HG02870 (cell line): ENCODE measurements at regions not wholly inside any gene's neighbourhood (a gene's known extent, or its start where the extent isn't known, plus 50 kb on each side); places are given as distances from the start of the nearest gene placed in this dataset.
"Not testable (repeated sequence)": the region's sequence is repeated elsewhere in the genome, so short reads cannot be mapped to it uniquely, and the experiment has no call there.

Experiments used
- ATAC-seq: cut with Tn5 transposase; IDR thresholded peaks from one replicate; pipeline ENCODE4 v1.9.1; 2021; ENCODE audit warnings: mild to moderate bottlenecking, moderate library complexity; ENCODE audit not compliant: unreplicated experiment

- peak; percentile 91 for ATAC-seq
Observed at GRCh38 chr11:26891501-26891900, 102.4 kb upstream of the FIBIN start.

GRCh38 chr11:26896719-26897118 is 97.2 kb upstream of the FIBIN start:
- ATAC-seq: no peak

- ATAC-seq: no peak
Observed at GRCh38 chr11:26898799-26899198, 95.1 kb upstream of the FIBIN start.

GRCh38 chr11:26901162-26901561 is 92.8 kb upstream of the FIBIN start:
- no peak for ATAC-seq

GRCh38 chr11:26904132-26904531 is 89.8 kb upstream of the FIBIN start:
- no peak for ATAC-seq

DNA sequence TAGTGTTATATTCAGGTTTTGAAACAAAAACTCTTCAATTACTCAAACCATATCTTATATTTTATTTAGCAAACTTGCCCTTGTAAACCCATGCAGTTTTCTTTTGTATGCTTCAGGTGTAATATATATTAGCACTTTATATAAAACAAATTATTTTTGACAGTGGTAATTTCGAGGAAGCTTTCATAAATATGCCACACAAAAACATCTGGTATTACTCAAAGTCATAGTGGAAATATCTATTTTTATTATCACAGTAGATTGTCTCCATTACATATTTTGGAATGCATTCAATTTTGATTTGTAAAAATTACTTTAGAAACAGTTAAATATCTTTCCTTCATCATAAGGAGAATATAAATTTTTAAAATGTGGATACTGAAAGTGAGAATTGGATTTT is 89.1 kb upstream of the FIBIN start:
- no peak for ATAC-seq

- ATAC-seq: no peak
Observed at GRCh38 chr11:26905368-26905767, 88.5 kb upstream of the FIBIN start.

- ATAC-seq: no peak
Observed at GRCh38 chr11:26909515-26909914, 84.4 kb upstream of the FIBIN start.

DNA sequence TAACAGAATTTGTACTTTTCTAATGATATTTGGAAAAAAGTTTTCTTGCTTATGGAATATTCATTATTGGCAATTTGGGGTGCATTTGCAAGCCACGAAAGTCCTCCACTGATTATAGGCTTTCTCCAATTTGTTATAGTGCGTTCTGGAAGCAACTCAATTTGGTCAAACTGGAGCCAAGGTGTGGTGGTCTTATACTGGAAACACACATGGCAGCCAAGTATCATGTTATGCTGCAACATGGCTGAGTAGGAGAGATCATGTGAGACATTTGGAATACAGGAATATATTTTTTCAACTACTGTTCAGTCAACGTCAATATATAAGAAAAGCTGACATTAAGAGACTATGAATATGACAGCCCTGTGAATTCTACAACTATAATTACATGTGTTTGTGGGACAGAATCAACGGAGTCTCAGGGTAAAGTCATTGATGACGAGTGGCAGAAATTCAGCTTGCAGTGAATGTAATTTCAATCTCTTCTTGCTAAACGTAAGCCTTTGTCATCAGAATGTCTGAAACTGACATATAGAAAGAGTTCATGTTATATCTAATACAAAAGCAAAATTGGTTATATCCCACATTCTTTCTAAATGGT is 83.8 kb upstream of the FIBIN start:
- ATAC-seq: no peak

GRCh38 chr11:26914968-26915367 is 78.9 kb upstream of the FIBIN start:
- ATAC-seq: peak; percentile 96

DNA sequence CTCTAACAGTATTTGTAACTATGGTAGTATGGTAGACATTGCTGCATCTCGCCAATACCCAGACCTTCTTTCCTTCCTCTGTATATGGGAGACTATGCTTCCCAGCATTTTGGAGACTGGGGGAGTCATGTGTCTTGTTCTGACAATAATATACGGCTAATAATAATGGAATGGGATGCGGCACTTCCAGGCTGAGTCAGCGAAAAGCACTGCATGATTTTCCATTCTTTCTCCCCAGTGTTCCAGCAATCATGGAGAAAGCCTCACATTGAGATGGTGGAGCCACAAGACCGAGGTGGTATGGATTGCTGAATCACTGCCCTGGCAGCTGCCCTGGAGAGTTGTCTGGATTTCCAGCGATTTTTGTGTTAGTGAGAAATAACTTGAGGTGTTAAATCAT is 77.1 kb upstream of the FIBIN start:
- ATAC-seq: no peak

DNA sequence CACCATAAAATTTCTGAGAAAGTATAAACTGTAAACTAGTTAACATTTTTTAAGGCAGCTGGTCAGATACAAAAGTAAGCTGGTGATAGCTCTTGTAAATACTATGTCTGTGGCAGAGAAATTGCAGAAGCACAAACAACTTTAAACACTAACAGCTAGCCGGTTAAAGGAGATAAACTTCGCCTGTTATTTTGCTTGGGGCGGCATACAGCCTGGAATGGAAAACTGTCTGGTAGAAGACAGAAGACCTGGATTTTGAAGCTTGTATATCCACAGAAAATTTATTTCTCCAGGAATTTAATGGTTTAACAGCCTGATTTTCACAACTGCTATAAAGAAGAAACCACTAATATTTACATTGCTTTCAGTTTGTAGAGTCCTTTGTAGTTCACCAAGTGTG is 65.3 kb upstream of the FIBIN start:
- no peak for ATAC-seq

GRCh38 chr11:26929806-26930517 is 64.0 kb upstream of the FIBIN start:
- ATAC-seq: no peak

GRCh38 chr11:26930518-26931247 is 63.2 kb upstream of the FIBIN start:
- no peak for ATAC-seq

GRCh38 chr11:26931248-26931631 is 62.7 kb upstream of the FIBIN start:
- no peak for ATAC-seq

- no peak for ATAC-seq
Observed at GRCh38 chr11:26931881-26932280, 62.0 kb upstream of the FIBIN start.

- ATAC-seq: no peak
Observed at GRCh38 chr11:26936109-26936508, 57.8 kb upstream of the FIBIN start.

DNA sequence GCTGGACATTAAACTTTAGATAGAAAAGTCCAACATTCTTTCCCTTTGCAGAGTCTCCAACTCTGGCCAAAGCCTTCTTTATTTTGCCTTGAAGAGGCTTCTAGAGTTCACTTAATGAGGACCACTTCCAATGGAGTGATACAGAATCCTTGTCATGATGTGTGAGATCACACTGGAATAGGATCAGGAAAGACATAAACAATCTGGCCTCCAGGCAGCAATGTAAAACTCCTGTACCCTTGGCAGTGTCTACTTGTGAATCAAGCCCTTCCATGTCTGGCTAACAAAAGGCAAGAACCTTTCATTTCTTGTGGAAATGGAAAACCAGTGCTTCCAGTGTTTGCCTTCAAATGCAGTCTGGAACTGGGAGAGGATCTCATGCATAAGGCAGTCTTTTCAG is 56.5 kb upstream of the FIBIN start:
- ATAC-seq: no peak

DNA sequence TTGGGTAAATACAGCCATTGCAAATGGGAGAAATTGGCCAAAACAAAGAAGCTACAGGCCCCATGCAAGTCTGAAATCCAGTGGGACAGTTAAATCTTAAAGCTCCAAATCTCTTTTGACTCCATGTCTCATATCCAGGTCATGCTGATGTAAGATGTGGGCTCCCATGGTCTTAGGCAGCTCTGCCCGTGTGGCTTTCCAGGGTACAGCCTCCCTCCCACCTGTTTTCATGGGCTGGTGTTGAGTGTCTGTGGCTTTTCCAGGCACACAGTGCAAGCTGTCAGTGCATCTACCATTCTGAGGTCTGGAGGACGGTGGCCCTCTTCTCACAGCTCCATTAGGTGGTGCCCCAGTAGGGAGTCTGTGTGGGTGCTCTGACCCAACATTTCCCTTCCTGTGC is 53.4 kb upstream of the FIBIN start:
- not testable (repeated sequence) for ATAC-seq

GRCh38 chr11:26942356-26942755 is 51.6 kb upstream of the FIBIN start:
- no peak for ATAC-seq

- ATAC-seq: no peak
Observed at GRCh38 chr11:26943636-26944035, 50.3 kb upstream of the FIBIN start.
